CD4-positive, alpha-beta T cell (primary cell): ENCODE measurements at regions not wholly inside any gene's neighbourhood (a gene's known extent, or its start where the extent isn't known, plus 50 kb on each side); places are given as distances from the start of the nearest gene placed in this dataset.

ENCODE experiments used
- ATAC-seq: fragments of 200-7000 bp; cut with Tn5 transposase; one replicate; pipeline ENCODE4 v1.10.0; 2022; ENCODE audit warnings: mild to moderate bottlenecking; ENCODE audit not compliant: poor library complexity
- CTCF ChIA-PET: fragments of 350-600 bp; sonication (Branson Sonifier 250); formaldehyde crosslinking; loops from one replicate; lab custom pipeline; 2021; ENCODE audit warnings: antibody characterized with exemption, inconsistent platforms; lab: Charles Lee
- POLR2A ChIA-PET: fragments of 350-600 bp; sonication (Branson Sonifier 250); formaldehyde crosslinking; loops from one replicate; lab custom pipeline; 2021; ENCODE audit warnings: antibody characterized with exemption, inconsistent platforms; lab: Charles Lee
- DNase-seq, 14 experiments: peaks; one replicate each; pipeline ENCODE4 v3.0.0-alpha.2; 2013 to 2020; ENCODE audit warnings: mixed read lengths in 2 of 14
- H3K27ac ChIP-seq, 2 donors: one replicate each; pipeline versions ENCODE4 v1.5.1 to v1.7.0; 2013; ENCODE audit warnings: low read length in 2 of 2, low read depth in 1 of 2, mild to moderate bottlenecking in 1 of 2
- H3K27me3 ChIP-seq, 2 experiments: 1 replicate in 1 of 2; 2 replicates in 1 of 2; pipeline versions ENCODE4 v1.6.1 to v1.7.0; 2013; ENCODE audit warnings: low read length in 2 of 2, control low read depth in 1 of 2, mild to moderate bottlenecking in 1 of 2, moderate library complexity in 1 of 2; ENCODE audit not compliant: insufficient read depth in 2 of 2, control insufficient read depth in 1 of 2
- H3K36me3 ChIP-seq: one replicate; pipeline ENCODE4 v1.6.1; 2013; ENCODE audit warnings: low read length, control low read depth; ENCODE audit not compliant: insufficient read depth
- H3K4me1 ChIP-seq: one replicate; pipeline ENCODE4 v1.6.1; 2013; ENCODE audit warnings: low read length, control low read depth; ENCODE audit not compliant: insufficient read depth
- H3K4me3 ChIP-seq: one replicate; pipeline ENCODE4 v1.5.1; 2013; ENCODE audit warnings: mild to moderate bottlenecking, low read length, moderate library complexity
- H3K9me3 ChIP-seq, 2 experiments: 1 replicate in 1 of 2; 2 replicates in 1 of 2; pipeline versions ENCODE4 v1.6.1 to v1.7.0; 2013; ENCODE audit warnings: low read length in 2 of 2, mild to moderate bottlenecking in 2 of 2, control low read depth in 1 of 2, moderate library complexity in 1 of 2; ENCODE audit not compliant: control insufficient read depth in 1 of 2, insufficient read depth in 1 of 2
- H3K27ac Mint-ChIP-seq: one replicate; pipeline ENCODE4 v1.8.0; 2020; ENCODE audit warnings: mixed read lengths
- H3K27me3 Mint-ChIP-seq: one replicate; pipeline ENCODE4 v1.8.0; 2021; ENCODE audit warnings: mixed read lengths
- H3K36me3 Mint-ChIP-seq: one replicate; pipeline ENCODE4 v1.8.0; 2021; ENCODE audit warnings: low read depth, mixed read lengths
- H3K4me1 Mint-ChIP-seq: one replicate; pipeline ENCODE4 v1.8.0; 2021; ENCODE audit warnings: low read depth, mixed read lengths
- H3K4me3 Mint-ChIP-seq: one replicate; pipeline ENCODE4 v1.8.0; 2020; ENCODE audit warnings: mild to moderate bottlenecking, mixed read lengths
- H3K9me3 Mint-ChIP-seq: one replicate; pipeline ENCODE4 v1.8.0; 2020; ENCODE audit warnings: mixed read lengths
- CTCF ChIP-seq: fragments of 200-600 bp; IDR thresholded peaks from one replicate; pipeline ENCODE4 v1.8.0; 2022; ENCODE audit warnings: antibody characterized with exemption, mild to moderate bottlenecking
- intact Hi-C, 2 experiments: fragments of 100-400 bp; cut with DNase I in 1 of 2; cut with micrococcal nuclease in 1 of 2; formaldehyde crosslinking; loops; one replicate each; pipeline versions ENCODE4 v1.15.1 to v1.9.0; 2023 to 2025; cut with DNase I, micrococcal nuclease

DNA sequence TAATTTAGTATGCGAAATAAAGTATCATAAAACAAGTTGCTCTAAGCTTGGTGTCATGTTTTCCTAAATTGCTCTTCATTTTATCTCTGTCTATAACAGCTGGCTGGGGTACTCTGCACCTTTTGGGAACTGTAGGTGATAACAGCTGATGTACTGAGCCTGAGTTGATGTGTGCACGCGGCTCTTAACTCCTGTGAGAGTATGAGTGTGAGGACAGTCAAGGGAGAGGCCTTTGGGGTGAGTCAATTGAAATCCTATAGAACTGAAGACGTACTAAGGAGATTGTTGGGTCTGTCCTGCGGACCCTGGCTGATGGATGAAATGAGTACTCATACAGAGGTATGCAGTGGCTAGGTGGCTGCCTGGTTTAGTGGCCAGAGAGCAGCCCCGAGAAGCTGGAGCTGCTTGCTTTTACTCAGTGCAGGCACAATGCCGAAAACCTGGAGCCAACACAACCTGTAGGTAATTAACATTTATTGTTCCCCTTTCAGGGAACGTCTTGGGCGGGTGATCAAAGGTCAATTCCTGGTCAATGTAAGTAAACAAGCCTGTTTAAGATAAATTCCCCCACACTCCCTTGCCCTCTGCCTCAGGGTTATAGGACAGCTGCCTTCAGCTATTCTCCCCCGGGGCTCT is 188.5 kb downstream of the PRDM2 start:
- peaks cover 4% of the 10 kb centered on the region for H3K27me3 Mint-ChIP-seq
- ATAC-seq = no peak
- no peak overlapping the region for H3K27ac Mint-ChIP-seq
- ChIA-PET CTCF (no interaction called here), POLR2A (no interaction called here)
- H3K4me1 Mint-ChIP-seq = no peaks in the 10 kb centered on the region
- no peak overlapping the region for H3K4me3 Mint-ChIP-seq
- DNase-seq = no peak
- H3K9me3 ChIP-seq = peaks cover 0 to 8% of the 10 kb centered on the region in 2 experiments
- H3K36me3 Mint-ChIP-seq = no peaks in the 10 kb centered on the region
- H3K27ac ChIP-seq = no peak overlapping the region
- H3K27me3 ChIP-seq = peaks cover 32 to 50% of the 10 kb centered on the region in 2 experiments
- H3K4me1 ChIP-seq = no peaks in the 10 kb centered on the region
- no peaks in the 10 kb centered on the region for H3K9me3 Mint-ChIP-seq
- TF ChIP-seq CTCF = no peak
- no peaks in the 10 kb centered on the region for H3K36me3 ChIP-seq
- intact Hi-C loops = no loop called here
- no peak overlapping the region for H3K4me3 ChIP-seq

DNA sequence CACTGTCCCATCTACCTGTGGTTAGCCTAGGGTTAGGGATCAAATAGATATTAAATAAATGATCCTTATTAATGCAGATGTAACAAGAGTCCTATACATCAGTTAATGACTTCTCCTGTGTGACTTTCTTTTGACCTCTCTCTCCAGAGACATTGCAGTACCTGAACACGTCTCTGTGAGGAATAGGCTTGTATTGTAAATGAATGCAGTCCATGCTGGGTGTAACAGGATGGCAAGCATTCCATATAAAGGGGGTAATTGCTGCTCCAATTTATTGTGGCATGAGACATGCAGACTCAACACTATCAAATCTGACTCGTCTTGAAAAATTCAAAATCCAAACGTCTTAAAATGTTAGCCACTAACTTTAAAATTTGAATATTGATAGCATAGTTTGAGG is 189.5 kb downstream of the PRDM2 start:
- ChIA-PET CTCF (interaction anchor here (0.6 kb wide), 1 partner anchor 56 kb away, joined by 3 read pairs; no protein-coding TSS in a partner anchor), POLR2A (no interaction called here)
- intact Hi-C loops = no loop called here
- Histone ChIP-seq H3K9me3 (peaks cover 0 to 8% of the 10 kb centered on the region in 2 experiments), H3K4me3 (no peak overlapping the region), H3K27ac (no peak overlapping the region), H3K27me3 (peaks cover 41 to 61% of the 10 kb centered on the region in 2 experiments), H3K4me1 (no peaks in the 10 kb centered on the region), H3K36me3 (no peaks in the 10 kb centered on the region)
- DNase-seq (no peak), ATAC-seq (no peak)
- Mint-ChIP-seq H3K27ac (no peak overlapping the region), H3K9me3 (no peaks in the 10 kb centered on the region), H3K36me3 (no peaks in the 10 kb centered on the region), H3K4me3 (no peak overlapping the region), H3K27me3 (peaks cover 14% of the 10 kb centered on the region), H3K4me1 (no peaks in the 10 kb centered on the region)
- no peak for TF ChIP-seq CTCF

GRCh38 chr1:13890766-13891165 is 190.8 kb downstream of the PRDM2 start:
- Histone ChIP-seq H3K4me1 (no peaks in the 10 kb centered on the region), H3K9me3 (peaks cover 0 to 8% of the 10 kb centered on the region in 2 experiments), H3K27ac (no peak overlapping the region), H3K27me3 (peaks cover 47 to 70% of the 10 kb centered on the region in 2 experiments), H3K36me3 (no peaks in the 10 kb centered on the region), H3K4me3 (no peak overlapping the region)
- ChIA-PET POLR2A (no interaction called here), CTCF (no interaction called here)
- Mint-ChIP-seq H3K4me1 (no peaks in the 10 kb centered on the region), H3K4me3 (no peak overlapping the region), H3K27ac (no peak overlapping the region), H3K9me3 (no peaks in the 10 kb centered on the region), H3K36me3 (no peaks in the 10 kb centered on the region), H3K27me3 (peaks cover 27% of the 10 kb centered on the region)
- DNase-seq (no peak), ATAC-seq (no peak)
- no peak for TF ChIP-seq CTCF
- intact Hi-C loops = no loop called here
